Mesodermal cell (in vitro differentiated cells): ENCODE measurements at regions not wholly inside any gene's neighbourhood (a gene's known extent, or its start where the extent isn't known, plus 50 kb on each side); places are given as distances from the start of the nearest gene placed in this dataset.
A peak's percentile ranks its signal among the peaks of the same experiment; 100 is the strongest.
"Not testable (repeated sequence)": the region's sequence is repeated elsewhere in the genome, so short reads cannot be mapped to it uniquely, and the experiment has no call there.

Source experiments
- H3K27ac ChIP-seq: 2 replicates; pipeline ENCODE4 v1.7.0; 2013; ENCODE audit warnings: mild to moderate bottlenecking, low read depth, low read length, moderate library complexity; ENCODE audit not compliant: severe bottlenecking
- H3K36me3 ChIP-seq: 2 replicates; pipeline ENCODE4 v1.7.1; 2013; ENCODE audit warnings: mild to moderate bottlenecking, low read length, moderate library complexity; ENCODE audit not compliant: control insufficient read depth, insufficient read depth
- H3K4me1 ChIP-seq: one replicate; pipeline ENCODE4 v1.7.1; 2013; ENCODE audit warnings: mild to moderate bottlenecking, low read length; ENCODE audit not compliant: insufficient read depth, control insufficient read depth, poor library complexity, severe bottlenecking
- H3K4me3 ChIP-seq: 2 replicates; pipeline ENCODE4 v1.7.0; 2013; ENCODE audit warnings: low read length, control low read depth, mild to moderate bottlenecking; ENCODE audit not compliant: insufficient read depth, poor library complexity, severe bottlenecking; ENCODE audit errors: extremely low read depth
- H3K9me3 ChIP-seq: 2 replicates; pipeline ENCODE4 v1.7.1; 2013; ENCODE audit warnings: mild to moderate bottlenecking, low read length, moderate library complexity; ENCODE audit not compliant: control insufficient read depth
- WGBS, 2 experiments: methylation state at CpG; one replicate each; pipeline ENCODE4 v1.1.5; 2013; ENCODE audit warnings: missing lambda C conversion rate in 2 of 2; ENCODE audit not compliant: insufficient coverage in 2 of 2; 5-methylcytosine and 5-hydroxymethylcytosine counted together

- WGBS, 2 experiments: 87 to 88% methylated on average over 5 of the region's 6 CpGs
- peak overlapping the region; percentile 58 for H3K27ac ChIP-seq
- H3K36me3 ChIP-seq: no peaks in the 10 kb centered on the region
- H3K9me3 ChIP-seq: no peaks in the 10 kb centered on the region
- no peak overlapping the region for H3K4me3 ChIP-seq
- peaks cover 4% of the 10 kb centered on the region for H3K4me1 ChIP-seq
Measured at GRCh38 chr6:11847515-11848345, 69.1 kb upstream of the ADTRP start.

GRCh38 chr6:11847068-11847467 lies 68.5 kb upstream of the ADTRP start:
- H3K9me3 ChIP-seq, H3K4me3 ChIP-seq, H3K36me3 ChIP-seq, H3K27ac ChIP-seq, H3K4me1 ChIP-seq: not testable (repeated sequence)
- WGBS, 2 experiments: 94 to 100% methylated on average over 1 to 2 of the region's 2 CpGs

- Histone ChIP-seq H3K36me3 (no peaks in the 10 kb centered on the region), H3K4me3 (no peak overlapping the region), H3K9me3 (no peaks in the 10 kb centered on the region), H3K4me1 (peaks cover 4% of the 10 kb centered on the region), H3K27ac (no peak overlapping the region)
- WGBS, 2 experiments: 93 to 94% methylated on average over 2 to 4 of the region's 5 CpGs
Measured at GRCh38 chr6:11845664-11846577, 67.3 kb upstream of the ADTRP start.

- WGBS, 2 experiments: 100% methylated on average over 1 of the region's 3 CpGs
- not testable (repeated sequence) for H3K4me1 ChIP-seq, H3K9me3 ChIP-seq, H3K4me3 ChIP-seq, H3K36me3 ChIP-seq, H3K27ac ChIP-seq
Measured at GRCh38 chr6:11842795-11843194, 64.2 kb upstream of the ADTRP start.

GRCh38 chr6:11835065-11835464 lies 56.5 kb upstream of the ADTRP start:
- no peak overlapping the region for H3K27ac ChIP-seq
- H3K4me3 ChIP-seq: no peak overlapping the region
- no peaks in the 10 kb centered on the region for H3K36me3 ChIP-seq
- no peaks in the 10 kb centered on the region for H3K4me1 ChIP-seq
- no peaks in the 10 kb centered on the region for H3K9me3 ChIP-seq
- 91 to 100% methylated on average over 2 of the region's 2 CpGs for WGBS, 2 experiments

GRCh38 chr6:11833626-11834592 lies 55.3 kb upstream of the ADTRP start:
- Histone ChIP-seq H3K4me3 (no peak overlapping the region), H3K27ac (no peak overlapping the region), H3K4me1 (no peaks in the 10 kb centered on the region), H3K9me3 (no peaks in the 10 kb centered on the region), H3K36me3 (no peaks in the 10 kb centered on the region)
- WGBS, 2 experiments: 90% methylated on average over 8 to 9 of the region's 11 CpGs

- no peaks in the 10 kb centered on the region for H3K4me1 ChIP-seq
- no peaks in the 10 kb centered on the region for H3K9me3 ChIP-seq
- 92 to 96% methylated on average over 8 to 16 of the region's 17 CpGs for WGBS, 2 experiments
- no peaks in the 10 kb centered on the region for H3K36me3 ChIP-seq
- H3K27ac ChIP-seq: no peak overlapping the region
- no peak overlapping the region for H3K4me3 ChIP-seq
Measured at GRCh38 chr6:11831653-11832052, 53.0 kb upstream of the ADTRP start.

- Histone ChIP-seq H3K4me3 (no peak overlapping the region), H3K4me1 (no peaks in the 10 kb centered on the region), H3K27ac (no peak overlapping the region), H3K36me3 (no peaks in the 10 kb centered on the region), H3K9me3 (no peaks in the 10 kb centered on the region)
- WGBS, 2 experiments: 87 to 98% methylated on average over 2 to 3 of the region's 3 CpGs
Measured at GRCh38 chr6:11830520-11830919, 51.9 kb upstream of the ADTRP start.

GRCh38 chr6:11830105-11830504 lies 51.5 kb upstream of the ADTRP start:
- WGBS, 2 experiments: 100% methylated on average over 2 of the region's 3 CpGs

GRCh38 chr6:11828262-11828870 lies 49.8 kb upstream of the ADTRP start:
- no peaks in the 10 kb centered on the region for H3K36me3 ChIP-seq
- no peak overlapping the region for H3K27ac ChIP-seq
- 94 to 100% methylated on average over 1 to 2 of the region's 6 CpGs for WGBS, 2 experiments
- no peaks in the 10 kb centered on the region for H3K9me3 ChIP-seq
- no peak overlapping the region for H3K4me3 ChIP-seq
- no peaks in the 10 kb centered on the region for H3K4me1 ChIP-seq

More at GRCh38 chr6:11830105-11830504, 51.5 kb upstream of the ADTRP start:
- H3K9me3 ChIP-seq: no peaks in the 10 kb centered on the region
- no peaks in the 10 kb centered on the region for H3K36me3 ChIP-seq
- H3K27ac ChIP-seq: no peak overlapping the region
- H3K4me3 ChIP-seq: no peak overlapping the region
- no peaks in the 10 kb centered on the region for H3K4me1 ChIP-seq
